HEK293 (cell line): ENCODE measurements at regions not wholly inside any gene's neighbourhood (a gene's known extent, or its start where the extent isn't known, plus 50 kb on each side); places are given as distances from the start of the nearest gene placed in this dataset.

ENCODE experiments used
- ZNF114 ChIP-seq: fragments of 450-650 bp; formaldehyde crosslinking; IDR thresholded peaks from 2 replicates; pipeline ENCODE4 v1.5.0; 2017; ENCODE audit warnings: missing biosample characterization, missing genetic modification characterization
- ZNF423 ChIP-seq: fragments of 450-650 bp; formaldehyde crosslinking; IDR thresholded peaks from 2 replicates; pipeline ENCODE4 v1.5.1; 2016; ENCODE audit warnings: missing biosample characterization, missing genetic modification characterization
- TF ChIP-seq, protein P1 (sequence below): fragments of 450-650 bp; IDR thresholded peaks from 2 replicates; pipeline ENCODE4 v1.5.1; 2018; ENCODE audit warnings: missing biosample characterization, mild to moderate bottlenecking, missing genetic modification characterization

DNA sequence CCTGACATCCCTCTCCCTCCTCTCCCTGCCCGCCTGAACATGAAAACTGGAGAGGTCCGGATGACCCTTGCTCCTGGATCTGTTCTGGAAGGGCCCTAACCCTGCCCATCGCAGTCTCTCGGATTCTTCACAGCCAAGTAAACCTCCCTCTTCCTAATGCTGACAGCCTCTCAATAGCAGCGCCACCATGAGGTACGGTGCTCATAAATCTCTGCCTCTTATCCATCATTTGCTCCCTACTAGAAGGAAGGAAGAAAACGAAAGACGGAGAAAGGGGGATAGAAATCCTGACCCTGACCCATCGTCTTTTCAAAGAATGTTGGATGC, 257.9 kb downstream of the BCL11A start:
- no peak for TF ChIP-seq ZNF114
- TF ChIP-seq ZNF423: no peak
- TF ChIP-seq, protein P1, sequence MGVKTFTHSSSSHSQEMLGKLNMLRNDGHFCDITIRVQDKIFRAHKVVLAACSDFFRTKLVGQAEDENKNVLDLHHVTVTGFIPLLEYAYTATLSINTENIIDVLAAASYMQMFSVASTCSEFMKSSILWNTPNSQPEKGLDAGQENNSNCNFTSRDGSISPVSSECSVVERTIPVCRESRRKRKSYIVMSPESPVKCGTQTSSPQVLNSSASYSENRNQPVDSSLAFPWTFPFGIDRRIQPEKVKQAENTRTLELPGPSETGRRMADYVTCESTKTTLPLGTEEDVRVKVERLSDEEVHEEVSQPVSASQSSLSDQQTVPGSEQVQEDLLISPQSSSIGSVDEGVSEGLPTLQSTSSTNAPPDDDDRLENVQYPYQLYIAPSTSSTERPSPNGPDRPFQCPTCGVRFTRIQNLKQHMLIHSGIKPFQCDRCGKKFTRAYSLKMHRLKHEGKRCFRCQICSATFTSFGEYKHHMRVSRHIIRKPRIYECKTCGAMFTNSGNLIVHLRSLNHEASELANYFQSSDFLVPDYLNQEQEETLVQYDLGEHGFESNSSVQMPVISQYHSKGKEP (tag by site-specific recombination): no peak
